ENCODE measurements at regions not wholly inside any gene's neighbourhood (a gene's known extent, or its start where the extent isn't known, plus 50 kb on each side); places are given as distances from the start of the nearest gene placed in this dataset.

DNA sequence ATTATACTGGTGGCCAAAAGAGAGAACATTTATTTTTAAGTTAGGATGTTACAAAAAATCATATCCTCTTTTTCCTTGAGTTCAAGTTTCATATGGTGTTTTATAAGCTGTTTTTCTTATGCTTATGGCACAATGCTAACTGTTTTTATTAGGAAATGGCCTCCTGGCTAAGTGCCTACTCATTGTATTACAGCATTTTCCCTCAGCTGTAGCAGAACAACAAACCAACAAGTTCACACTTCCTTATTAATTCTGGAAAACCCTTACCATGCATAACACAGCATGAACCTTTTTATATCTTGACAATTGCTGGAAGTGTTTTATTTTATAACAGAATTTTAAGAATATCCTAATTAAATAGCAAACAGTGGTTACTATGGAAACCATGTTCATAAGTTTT is 165.8 kb downstream of the GASK1B start:
- TF ChIP-seq CTCF (conservative IDR thresholded peaks at IDR 0.05) (no peak), ZFX (IDR thresholded peaks at IDR 0.05) (no peak)

Data from C4-2B (cell line).